Activated naive CD8-positive, alpha-beta T cell treated with anti-CD3 and anti-CD28 coated beads, Interleukin-2, amount 10 ng/mL, durations not matched to agents 7 days and 5 days (primary cell): ENCODE measurements at regions not wholly inside any gene's neighbourhood (a gene's known extent, or its start where the extent isn't known, plus 50 kb on each side); places are given as distances from the start of the nearest gene placed in this dataset.

Experiments
- ATAC-seq: fragments of 150-1000 bp; cut with Tn5 transposase; one replicate; pipeline ENCODE4 v1.10.0; 2021; ENCODE audit warnings: low read depth, moderate library complexity
- POLR2A ChIA-PET: fragments of 350-600 bp; sonication (Branson Sonifier 250); formaldehyde crosslinking; loops from one replicate; lab custom pipeline; 2021; ENCODE audit warnings: antibody characterized with exemption; lab: Charles Lee
- DNase-seq: peaks from one replicate; pipeline ENCODE4 v3.0.0; 2021
- H3K27ac Mint-ChIP-seq: one replicate; pipeline ENCODE4 v1.8.0; 2022; ENCODE audit warnings: mild to moderate bottlenecking, mixed read lengths
- H3K27me3 Mint-ChIP-seq: one replicate; pipeline ENCODE4 v1.8.0; 2022; ENCODE audit warnings: mild to moderate bottlenecking, moderate library complexity, mixed read lengths
- H3K36me3 Mint-ChIP-seq: one replicate; pipeline ENCODE4 v1.8.0; 2021; ENCODE audit warnings: mild to moderate bottlenecking, mixed read lengths
- H3K4me1 Mint-ChIP-seq: one replicate; pipeline ENCODE4 v1.8.0; 2021; ENCODE audit warnings: mixed read lengths
- H3K4me3 Mint-ChIP-seq: one replicate; pipeline ENCODE4 v1.8.0; 2022; ENCODE audit warnings: mild to moderate bottlenecking, moderate library complexity, mixed read lengths
- H3K9me3 Mint-ChIP-seq: one replicate; pipeline ENCODE4 v1.8.0; 2021; ENCODE audit warnings: mixed read lengths

GRCh38 chr9:78533500-78533899 lies 236.6 kb downstream of the PSAT1 start:
- Mint-ChIP-seq H3K4me3 (no peak overlapping the region), H3K9me3 (no peaks in the 10 kb centered on the region), H3K4me1 (no peaks in the 10 kb centered on the region), H3K36me3 (no peaks in the 10 kb centered on the region), H3K27me3 (peaks cover 3% of the 10 kb centered on the region), H3K27ac (no peak overlapping the region)
- DNase-seq (no peak), ATAC-seq (no peak)
- POLR2A ChIA-PET: no interaction called here

DNA sequence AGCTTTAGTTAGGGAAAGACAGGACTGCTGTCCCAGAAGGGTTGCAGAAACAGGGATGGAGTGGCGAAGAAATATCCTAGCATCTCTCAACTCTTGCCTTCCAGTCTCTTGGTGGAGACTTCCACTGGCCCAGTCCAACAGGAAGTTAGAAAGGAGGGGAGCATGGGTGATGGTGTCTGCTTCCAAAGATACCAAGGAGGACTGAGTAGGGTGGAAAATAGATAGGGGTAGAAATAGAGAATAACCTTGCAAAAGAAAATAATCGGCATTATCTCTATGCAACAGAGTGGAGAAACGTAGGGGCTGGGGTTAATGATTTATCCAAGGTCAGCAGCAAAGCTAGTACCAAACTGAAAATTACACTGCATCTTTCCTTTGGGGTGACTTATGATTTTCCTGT lies 242.3 kb downstream of the PSAT1 start:
- no peaks in the 10 kb centered on the region for H3K4me1 Mint-ChIP-seq
- H3K36me3 Mint-ChIP-seq: no peaks in the 10 kb centered on the region
- POLR2A ChIA-PET: interaction anchor here (0.6 kb wide), 1 partner anchor 152 kb away, joined by 3 read pairs; no protein-coding TSS in a partner anchor
- H3K9me3 Mint-ChIP-seq: no peaks in the 10 kb centered on the region
- no peak overlapping the region for H3K4me3 Mint-ChIP-seq
- ATAC-seq (no peak), DNase-seq (no peak)
- peaks cover 3% of the 10 kb centered on the region for H3K27me3 Mint-ChIP-seq
- no peak overlapping the region for H3K27ac Mint-ChIP-seq

DNA sequence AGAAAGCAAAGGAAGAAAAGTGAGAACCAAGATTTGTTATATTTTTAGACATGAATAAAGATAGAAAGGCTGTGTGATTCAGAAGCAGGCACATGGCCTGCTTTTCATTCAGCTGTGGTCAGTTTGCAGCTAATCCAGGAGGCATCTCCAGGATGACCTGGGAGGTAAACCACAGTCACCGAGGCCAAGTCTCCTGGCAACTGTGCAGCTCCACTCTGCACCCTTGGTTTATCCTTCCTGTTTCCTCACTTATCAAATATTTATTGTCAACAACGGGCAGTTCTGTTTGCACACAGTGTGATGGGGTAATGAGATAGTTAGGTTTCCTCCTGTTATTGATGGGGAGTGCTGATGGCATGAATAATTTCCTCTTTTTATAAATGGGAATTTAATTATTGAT lies 243.0 kb downstream of the PSAT1 start:
- Mint-ChIP-seq H3K9me3 (no peaks in the 10 kb centered on the region), H3K4me1 (no peaks in the 10 kb centered on the region), H3K27me3 (peaks cover 3% of the 10 kb centered on the region), H3K36me3 (no peaks in the 10 kb centered on the region), H3K27ac (no peak overlapping the region), H3K4me3 (no peak overlapping the region)
- DNase-seq: no peak
- POLR2A ChIA-PET: no interaction called here
- no peak for ATAC-seq

- no peak overlapping the region for H3K4me3 Mint-ChIP-seq
- no peaks in the 10 kb centered on the region for H3K4me1 Mint-ChIP-seq
- DNase-seq (no peak), ATAC-seq (no peak)
- H3K27ac Mint-ChIP-seq: no peak overlapping the region
- no peaks in the 10 kb centered on the region for H3K36me3 Mint-ChIP-seq
- H3K9me3 Mint-ChIP-seq: no peaks in the 10 kb centered on the region
- H3K27me3 Mint-ChIP-seq: no peaks in the 10 kb centered on the region
- POLR2A ChIA-PET: no interaction called here
Observed at GRCh38 chr9:78541868-78542443, 245.0 kb downstream of the PSAT1 start.

DNA sequence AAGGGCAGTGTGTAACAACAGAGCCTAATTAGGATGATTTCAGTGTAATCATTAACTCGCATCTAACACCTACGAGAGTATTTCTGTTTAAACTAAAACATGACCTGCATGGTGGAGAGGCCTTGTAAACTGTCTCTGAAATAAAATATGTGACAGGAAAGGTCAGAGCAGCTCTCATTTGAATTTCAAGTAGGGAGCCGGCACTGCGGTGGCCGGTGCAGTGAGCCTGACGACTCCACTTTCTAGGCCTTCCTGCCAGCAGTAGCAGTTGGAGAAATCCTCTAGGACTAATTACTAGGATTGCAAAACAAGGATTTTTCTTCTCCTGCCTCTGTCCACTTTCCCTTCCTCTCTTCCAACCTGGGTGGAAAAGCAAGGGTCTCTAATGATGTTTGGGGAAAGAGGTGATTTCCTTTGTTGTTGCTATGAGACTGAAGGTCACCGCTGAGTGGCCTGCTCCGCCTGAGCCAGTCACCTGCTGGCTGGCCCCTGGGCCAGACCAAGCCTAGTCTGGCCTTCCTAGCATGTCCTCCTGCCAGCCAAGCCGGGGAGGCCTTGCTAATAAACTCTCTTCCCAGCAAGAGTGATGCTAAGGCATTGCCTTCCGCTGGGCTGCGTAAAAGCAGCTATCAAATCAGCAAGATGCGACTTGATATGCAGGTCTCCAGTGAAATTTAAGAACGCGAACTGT lies 245.7 kb downstream of the PSAT1 start:
- POLR2A ChIA-PET: no interaction called here
- no peak overlapping the region for H3K4me3 Mint-ChIP-seq
- DNase-seq: no peak

GRCh38 chr9:78543353-78543752 lies 246.4 kb downstream of the PSAT1 start:
- POLR2A ChIA-PET: no interaction called here
- Mint-ChIP-seq H3K27me3 (no peaks in the 10 kb centered on the region), H3K4me3 (no peak overlapping the region), H3K36me3 (no peaks in the 10 kb centered on the region), H3K4me1 (no peaks in the 10 kb centered on the region), H3K27ac (no peak overlapping the region), H3K9me3 (no peaks in the 10 kb centered on the region)
- ATAC-seq (no peak), DNase-seq (no peak)

More for the DNA sequence above, 245.7 kb downstream of the PSAT1 start:
- Mint-ChIP-seq H3K4me1 (no peaks in the 10 kb centered on the region), H3K36me3 (no peaks in the 10 kb centered on the region), H3K27me3 (no peaks in the 10 kb centered on the region), H3K9me3 (no peaks in the 10 kb centered on the region), H3K27ac (no peak overlapping the region)
- ATAC-seq: no peak

GRCh38 chr9:78544230-78544629 lies 247.3 kb downstream of the PSAT1 start:
- no peak for DNase-seq
- POLR2A ChIA-PET: no interaction called here
- no peak overlapping the region for H3K27ac Mint-ChIP-seq
- H3K4me3 Mint-ChIP-seq: no peak overlapping the region
- no peak for ATAC-seq
- H3K36me3 Mint-ChIP-seq: no peaks in the 10 kb centered on the region
- H3K9me3 Mint-ChIP-seq: no peaks in the 10 kb centered on the region
- H3K4me1 Mint-ChIP-seq: no peaks in the 10 kb centered on the region
- no peaks in the 10 kb centered on the region for H3K27me3 Mint-ChIP-seq

GRCh38 chr9:78547831-78548230 lies 250.9 kb downstream of the PSAT1 start:
- Mint-ChIP-seq H3K9me3 (no peaks in the 10 kb centered on the region), H3K36me3 (no peaks in the 10 kb centered on the region), H3K4me1 (no peaks in the 10 kb centered on the region), H3K4me3 (no peak overlapping the region), H3K27me3 (no peaks in the 10 kb centered on the region), H3K27ac (no peak overlapping the region)
- POLR2A ChIA-PET: no interaction called here
- DNase-seq (no peak), ATAC-seq (no peak)

- H3K4me3 Mint-ChIP-seq: no peak overlapping the region
- no peaks in the 10 kb centered on the region for H3K4me1 Mint-ChIP-seq
- H3K27ac Mint-ChIP-seq: no peak overlapping the region
- no peaks in the 10 kb centered on the region for H3K36me3 Mint-ChIP-seq
- DNase-seq: no peak
- POLR2A ChIA-PET: no interaction called here
- H3K27me3 Mint-ChIP-seq: no peaks in the 10 kb centered on the region
- no peak for ATAC-seq
- H3K9me3 Mint-ChIP-seq: no peaks in the 10 kb centered on the region
Observed at GRCh38 chr9:78548670-78549069, 251.7 kb downstream of the PSAT1 start.

GRCh38 chr9:78549711-78550110 lies 252.8 kb downstream of the PSAT1 start:
- H3K4me1 Mint-ChIP-seq: no peaks in the 10 kb centered on the region
- no peaks in the 10 kb centered on the region for H3K27me3 Mint-ChIP-seq
- POLR2A ChIA-PET: no interaction called here
- DNase-seq (no peak), ATAC-seq (no peak)
- H3K9me3 Mint-ChIP-seq: no peaks in the 10 kb centered on the region
- H3K4me3 Mint-ChIP-seq: no peak overlapping the region
- no peaks in the 10 kb centered on the region for H3K36me3 Mint-ChIP-seq
- no peak overlapping the region for H3K27ac Mint-ChIP-seq

- POLR2A ChIA-PET: no interaction called here
- H3K36me3 Mint-ChIP-seq: no peaks in the 10 kb centered on the region
- ATAC-seq (no peak), DNase-seq (no peak)
- no peak overlapping the region for H3K27ac Mint-ChIP-seq
- no peaks in the 10 kb centered on the region for H3K4me1 Mint-ChIP-seq
- no peaks in the 10 kb centered on the region for H3K27me3 Mint-ChIP-seq
- H3K9me3 Mint-ChIP-seq: no peaks in the 10 kb centered on the region
- H3K4me3 Mint-ChIP-seq: no peak overlapping the region
Observed at GRCh38 chr9:78552802-78553201, 255.9 kb downstream of the PSAT1 start.

DNA sequence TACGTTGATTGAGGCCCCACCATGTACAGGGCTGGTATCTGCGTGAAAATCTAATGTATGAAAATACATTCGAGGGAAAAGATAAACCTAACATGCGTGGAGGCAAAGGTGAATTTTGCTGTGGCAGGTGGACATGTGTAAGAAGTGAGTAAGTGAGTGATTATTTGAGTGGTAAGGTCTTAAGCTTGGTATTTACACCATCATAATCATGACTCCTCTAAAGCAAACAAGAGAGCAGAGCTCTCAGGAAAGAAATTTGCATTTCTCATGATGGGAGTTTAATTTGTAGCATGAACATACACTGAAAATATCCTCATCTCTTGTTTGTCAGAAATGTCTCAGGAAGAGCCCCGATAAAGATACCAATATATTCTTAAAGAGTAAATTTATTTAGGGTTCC lies 260.6 kb downstream of the PSAT1 start:
- Mint-ChIP-seq H3K9me3 (no peaks in the 10 kb centered on the region), H3K36me3 (no peaks in the 10 kb centered on the region), H3K4me3 (no peak overlapping the region), H3K27me3 (no peaks in the 10 kb centered on the region), H3K4me1 (no peaks in the 10 kb centered on the region), H3K27ac (no peak overlapping the region)
- DNase-seq: no peak
- POLR2A ChIA-PET: no interaction called here
- ATAC-seq: no peak

DNA sequence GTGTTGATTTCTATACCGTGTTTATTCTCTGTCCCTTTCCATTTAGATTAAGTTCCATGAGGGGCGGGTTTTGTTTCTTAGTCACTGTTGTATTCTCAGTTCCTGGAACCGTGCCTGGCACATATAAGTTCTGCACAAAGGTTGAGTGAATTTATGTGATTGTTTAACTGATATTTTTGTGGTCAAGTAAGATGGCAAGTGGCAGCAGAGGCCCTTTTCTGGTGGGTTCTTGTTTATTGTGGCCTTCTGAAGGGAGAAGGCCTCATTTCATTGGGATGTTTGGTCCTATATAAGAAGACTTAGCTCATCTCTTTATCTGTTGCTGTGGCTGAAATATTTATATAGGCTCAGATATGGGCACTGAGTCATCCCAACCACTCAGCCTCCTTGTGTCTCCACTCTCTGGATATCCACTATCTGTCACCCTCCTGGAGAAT lies 262.5 kb downstream of the PSAT1 start:
- DNase-seq (no peak), ATAC-seq (no peak)
- Mint-ChIP-seq H3K27ac (no peak overlapping the region), H3K27me3 (no peaks in the 10 kb centered on the region), H3K36me3 (no peaks in the 10 kb centered on the region), H3K9me3 (no peaks in the 10 kb centered on the region), H3K4me1 (no peaks in the 10 kb centered on the region), H3K4me3 (no peak overlapping the region)
- POLR2A ChIA-PET: no interaction called here

GRCh38 chr9:78562021-78562420 lies 265.1 kb downstream of the PSAT1 start:
- H3K9me3 Mint-ChIP-seq: no peaks in the 10 kb centered on the region
- H3K4me1 Mint-ChIP-seq: no peaks in the 10 kb centered on the region
- no peaks in the 10 kb centered on the region for H3K27me3 Mint-ChIP-seq
- H3K4me3 Mint-ChIP-seq: no peak overlapping the region
- no peaks in the 10 kb centered on the region for H3K36me3 Mint-ChIP-seq
- ATAC-seq (no peak), DNase-seq (no peak)
- no peak overlapping the region for H3K27ac Mint-ChIP-seq
- POLR2A ChIA-PET: no interaction called here
